K562 (cell line): ENCODE measurements at regions not wholly inside any gene's neighbourhood (a gene's known extent, or its start where the extent isn't known, plus 50 kb on each side); places are given as distances from the start of the nearest gene placed in this dataset.
"Not testable (repeated sequence)": the region's sequence is repeated elsewhere in the genome, so short reads cannot be mapped to it uniquely, and the experiment has no call there.

Experiments used
- ATAC-seq: fragments of 200-7000 bp; cut with Tn5 transposase; 3 replicates; pipeline ENCODE4 v1.9.1; 2020; ENCODE audit warnings: moderate library complexity
- BruUV-seq: library from RNA; stranded (reverse); fragments of 400-500 nt; replicated peaks from 2 replicates; lab custom pipeline; 2021; lab: Mats Ljungman, UMichigan
- CTCF ChIA-PET: fragments of 300-600 bp; formaldehyde crosslinking; extraction: SDS; loops from one replicate; lab custom pipeline; 2021; ENCODE audit warnings: low intra/inter-chr PET ratio; lab: Yijun Ruan, JAX
- POLR2A ChIA-PET: fragments of 300-600, 350-650 bp; sonication (Branson Sonifier 250); formaldehyde crosslinking; extraction: SDS; loops from one replicate; lab custom pipeline; 2021; ENCODE audit warnings: antibody characterized with exemption, inconsistent platforms; lab: Yijun Ruan, JAX
- DNase-seq, 4 experiments: peaks; one replicate each; pipeline versions ENCODE4 v3.0.0 to v3.0.0-alpha.2; 2011 to 2018; ENCODE audit warnings: low spot score in 3 of 4, mixed read lengths in 3 of 4; ENCODE audit errors: extremely low read depth in 1 of 4
- FAIRE-seq: peaks from 2 replicates; lab custom pipeline; 2011; peaks lifted over from hg19 to GRCh38; lab: Jason Lieb, UNC
- H2AFZ ChIP-seq: 2 replicates; pipeline ENCODE4 v1.6.0; 2011; ENCODE audit warnings: low read depth, low read length, control low read depth, inconsistent platforms
- H3K27ac ChIP-seq: fragments of 200-600 bp; 3 replicates; pipeline ENCODE4 v1.8.0; 2011; ENCODE audit warnings: low read depth, mild to moderate bottlenecking, control low read depth, inconsistent platforms, low read length, moderate library complexity, mixed read lengths; ENCODE audit errors: extremely low read depth
- H3K27me3 ChIP-seq, 2 experiments: fragments of 300-600 bp in 1 of 2; 2 replicates in 1 of 2; 3 replicates in 1 of 2; pipeline versions ENCODE4 v1.6.0 to v1.8.0; 2011; ENCODE audit warnings: inconsistent platforms in 2 of 2, low read length in 2 of 2, mild to moderate bottlenecking in 1 of 2, mixed read lengths in 1 of 2, moderate library complexity in 1 of 2; ENCODE audit not compliant: control insufficient read depth in 2 of 2, insufficient read depth in 2 of 2
- H3K36me3 ChIP-seq: fragments of 300-600 bp; 3 replicates; pipeline ENCODE4 v1.8.0; 2011; ENCODE audit warnings: mild to moderate bottlenecking, low read length, inconsistent platforms; ENCODE audit not compliant: control insufficient read depth, insufficient read depth
- H3K4me1 ChIP-seq, 2 experiments: fragments of 200-600 bp in 1 of 2; replicated peaks in 1 of 2; 2 replicates in 1 of 2; 3 replicates in 1 of 2; pipeline versions ENCODE4 v1.5.1 to v1.8.0; 2011; ENCODE audit warnings: inconsistent platforms in 2 of 2, low read length in 2 of 2, mild to moderate bottlenecking in 1 of 2, mixed read lengths in 1 of 2, moderate library complexity in 1 of 2; ENCODE audit not compliant: control insufficient read depth in 2 of 2, insufficient read depth in 2 of 2
- H3K4me2 ChIP-seq: 2 replicates; pipeline ENCODE4 v1.6.1; 2011; ENCODE audit warnings: low read length, control low read depth, inconsistent platforms, mixed read lengths; ENCODE audit not compliant: insufficient read depth
- H3K4me3 ChIP-seq: fragments of 200-600 bp; sonication (generic), shearing (Covaris generic); 2 replicates; pipeline ENCODE4 v1.5.1; 2016; ENCODE audit warnings: control low read depth, inconsistent platforms
- H3K79me2 ChIP-seq: fragments of 200-600 bp; 3 replicates; pipeline ENCODE4 v1.8.0; 2011; ENCODE audit warnings: low read length, inconsistent platforms; ENCODE audit not compliant: control insufficient read depth, insufficient read depth
- H3K9ac ChIP-seq, 2 experiments: 2 replicates each; pipeline versions ENCODE4 v1.6.0 to v1.6.1; 2011; ENCODE audit warnings: low read depth in 2 of 2, low read length in 2 of 2, control low read depth in 1 of 2, inconsistent platforms in 1 of 2, mild to moderate bottlenecking in 1 of 2, mixed read lengths in 1 of 2; ENCODE audit not compliant: insufficient read depth in 1 of 2
- H3K9me1 ChIP-seq: one replicate; pipeline ENCODE4 v1.6.0; 2011; ENCODE audit warnings: inconsistent platforms, mild to moderate bottlenecking, low read length, moderate library complexity; ENCODE audit not compliant: control insufficient read depth, insufficient read depth
- H3K9me3 ChIP-seq: replicated peaks from 2 replicates; pipeline ENCODE4 v1.5.1; 2011; ENCODE audit warnings: low read depth, low read length, inconsistent platforms; ENCODE audit not compliant: control insufficient read depth, insufficient read depth
- H4K20me1 ChIP-seq: replicated peaks from 2 replicates; pipeline ENCODE4 v1.6.1; 2011; ENCODE audit warnings: low read length, inconsistent platforms, mixed read lengths; ENCODE audit not compliant: control insufficient read depth, insufficient read depth
- BCOR ChIP-seq: fragments of 450-650 bp; IDR thresholded peaks from 2 replicates; pipeline ENCODE4 v1.6.1; 2016
- CREM ChIP-seq: IDR thresholded peaks from 2 replicates; pipeline ENCODE4 v1.6.1; 2014; ENCODE audit warnings: antibody characterized with exemption, low read depth
- FOXA3 ChIP-seq, 2 experiments: fragments of 450-650 bp in 1 of 2; sonication (generic) in 1 of 2; formaldehyde crosslinking; IDR thresholded peaks in 1 of 2; conservative IDR thresholded peaks in 1 of 2; 2 replicates each; pipeline versions ENCODE4 v1.4.0 to v1.8.0; 2020 to 2022; ENCODE audit warnings: mild to moderate bottlenecking in 2 of 2, missing genetic modification reagents in 1 of 2
- KDM1A ChIP-seq, 2 experiments: fragments of 450-650 bp; IDR thresholded peaks; 2 replicates each; pipeline ENCODE4 v1.6.1; 2016; ENCODE audit warnings: mild to moderate bottlenecking in 2 of 2
- NFIC ChIP-seq: fragments of 450-650 bp; IDR thresholded peaks from 2 replicates; pipeline ENCODE4 v1.6.1; 2017; ENCODE audit warnings: mild to moderate bottlenecking, inconsistent platforms
- RBM25 ChIP-seq: fragments of 200-400 bp; formaldehyde crosslinking; IDR thresholded peaks from 2 replicates; pipeline ENCODE4 v1.6.1; 2018; ENCODE audit warnings: low read length, low read depth, moderate library complexity; ENCODE audit not compliant: severe bottlenecking
- ZNF146 ChIP-seq: IDR thresholded peaks from one replicate; pipeline ENCODE4 v1.6.1; 2018; ENCODE audit warnings: missing compliant biosample characterization; ENCODE audit not compliant: unreplicated experiment
- WGBS: fragments of 100-300 bp; shearing (Covaris generic); methylation state at CpG from one replicate; pipeline ENCODE4 v1.1.6; 2016; ENCODE audit warnings: low coverage, mixed read lengths; ENCODE audit not compliant: insufficient coverage; ENCODE audit errors: missing lambda C conversion rate; 5-methylcytosine and 5-hydroxymethylcytosine counted together
- in situ Hi-C: fragments of 300-500 bp; cut with MboI; formaldehyde crosslinking; loops from 4 replicates; pipeline ENCODE4 v1.15.0; 2018; ENCODE audit warnings: inconsistent platforms, mixed read lengths
- intact Hi-C: fragments of 100-400 bp; cut with micrococcal nuclease; formaldehyde crosslinking; loops from 2 replicates; pipeline ENCODE4 v1.14.2; 2022

GRCh38 chr7:104958371-104958865 is 55.6 kb upstream of the KMT2E start:
- in situ Hi-C loops, result no loop called here
- Histone ChIP-seq H3K4me3 (no peak overlapping the region), H2AFZ (peak overlapping the region; percentile 65), H3K4me1 (peaks cover 0 to 28% of the 10 kb centered on the region in 2 experiments; a peak in 4 of 5 replicates), H3K79me2 (no peaks in the 10 kb centered on the region), H4K20me1 (no peaks in the 10 kb centered on the region), H3K9me3 (no peaks in the 10 kb centered on the region), H3K27ac (no peak overlapping the region), H3K36me3 (no peaks in the 10 kb centered on the region)
- WGBS, result 20% methylated on average over 3 of the region's 3 CpGs
- ChIA-PET POLR2A (no interaction called here), CTCF (interaction anchor here (0.5 kb wide), 1 partner anchor 334 kb away, joined by 3 read pairs; no protein-coding TSS in a partner anchor)
- intact Hi-C loops, result no loop called here
- no peak for FAIRE-seq
- DNase-seq, result peak in 1 of 4 experiments; percentile 57
- ATAC-seq, result peak; percentile 52; the same call in 2 of the 3 replicates
- TF ChIP-seq FOXA3 (CRISPR knock-in tag; conservative IDR thresholded peaks at IDR 0.05 in 1 of 2, IDR thresholded peaks at IDR 0.05 in 1 of 2) (no peak), CREM (0 out of 2 replicates have a peak, but pooled peaks have one; percentile 20)
- TF ChIP-seq, all 486 proteins: peak for 1
- H3K4me2 ChIP-seq, result no peak overlapping the region
- no TSS peak for BruUV-seq
- no peaks in the 10 kb centered on the region for H3K27me3 ChIP-seq
- no peak overlapping the region for H3K9ac ChIP-seq
- no peaks in the 10 kb centered on the region for H3K9me1 ChIP-seq

GRCh38 chr7:104959483-104959882 is 54.5 kb upstream of the KMT2E start:
- H3K36me3 ChIP-seq, H3K27me3 ChIP-seq, in situ Hi-C loops, H3K9me3 ChIP-seq, intact Hi-C loops, H3K4me2 ChIP-seq, H3K4me3 ChIP-seq, H3K79me2 ChIP-seq, DNase-seq, H2AFZ ChIP-seq, H4K20me1 ChIP-seq, H3K27ac ChIP-seq, H3K9ac ChIP-seq, FAIRE-seq, ATAC-seq, BruUV-seq, CTCF ChIA-PET, H3K9me1 ChIP-seq, POLR2A ChIA-PET: not testable (repeated sequence)
- TF ChIP-seq KDM1A (IDR thresholded peaks at IDR 0.05) (peak in 1 of 2 experiments; percentile 46; a peak in 2 of 4 replicates), RBM25 (peak; percentile 5), ZNF146 (CRISPR knock-in tag) (peak; percentile 91), BCOR (peak; percentile 42; the same call in 1 of the 2 replicates), NFIC (peak; percentile 22; the same call in 1 of the 2 replicates)
- WGBS, result 66% methylated on average over 2 of the region's 2 CpGs
- H3K4me1 ChIP-seq, result peaks cover 5 to 39% of the 10 kb centered on the region in 2 experiments
